ENCODE measurements at regions not wholly inside any gene's neighbourhood (a gene's known extent, or its start where the extent isn't known, plus 50 kb on each side); places are given as distances from the start of the nearest gene placed in this dataset.

DNA sequence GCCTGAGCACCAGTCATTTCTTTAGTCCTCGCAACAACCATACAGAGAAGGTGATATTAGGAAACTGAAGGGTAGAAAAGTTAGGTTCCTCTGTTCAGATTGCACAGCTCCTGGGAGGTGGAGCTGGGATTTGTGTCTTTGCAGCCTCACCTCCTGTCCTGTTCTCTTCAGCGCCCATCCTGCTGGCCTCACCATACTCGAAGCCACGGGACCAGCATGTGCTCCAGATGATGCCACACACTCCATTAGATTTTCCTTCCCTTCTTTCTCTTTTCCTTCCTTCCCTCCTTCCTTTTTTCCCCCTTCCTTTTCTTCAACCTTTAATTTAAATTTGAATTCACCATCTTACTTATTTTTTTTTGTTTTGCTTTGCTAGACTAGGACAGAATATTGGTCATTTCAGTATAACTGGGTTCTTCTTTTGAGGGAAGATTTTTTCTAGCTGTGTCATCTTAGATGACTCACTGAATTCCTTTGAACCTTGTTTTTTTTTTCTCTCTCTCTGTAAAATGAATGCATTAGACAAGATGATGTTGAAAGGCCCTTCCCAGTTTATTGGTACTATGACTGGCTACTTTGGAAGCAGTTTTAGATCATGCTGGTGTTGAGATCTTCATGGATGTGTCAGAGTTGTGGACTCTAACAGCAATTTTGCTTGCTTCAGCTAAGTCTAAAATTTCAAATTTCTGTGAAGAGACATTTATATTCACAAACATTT, 662.5 kb upstream of the TENM4 start:
- H3K36me3 ChIP-seq = no peaks in the 10 kb centered on the region
- TF ChIP-seq, protein P1, sequence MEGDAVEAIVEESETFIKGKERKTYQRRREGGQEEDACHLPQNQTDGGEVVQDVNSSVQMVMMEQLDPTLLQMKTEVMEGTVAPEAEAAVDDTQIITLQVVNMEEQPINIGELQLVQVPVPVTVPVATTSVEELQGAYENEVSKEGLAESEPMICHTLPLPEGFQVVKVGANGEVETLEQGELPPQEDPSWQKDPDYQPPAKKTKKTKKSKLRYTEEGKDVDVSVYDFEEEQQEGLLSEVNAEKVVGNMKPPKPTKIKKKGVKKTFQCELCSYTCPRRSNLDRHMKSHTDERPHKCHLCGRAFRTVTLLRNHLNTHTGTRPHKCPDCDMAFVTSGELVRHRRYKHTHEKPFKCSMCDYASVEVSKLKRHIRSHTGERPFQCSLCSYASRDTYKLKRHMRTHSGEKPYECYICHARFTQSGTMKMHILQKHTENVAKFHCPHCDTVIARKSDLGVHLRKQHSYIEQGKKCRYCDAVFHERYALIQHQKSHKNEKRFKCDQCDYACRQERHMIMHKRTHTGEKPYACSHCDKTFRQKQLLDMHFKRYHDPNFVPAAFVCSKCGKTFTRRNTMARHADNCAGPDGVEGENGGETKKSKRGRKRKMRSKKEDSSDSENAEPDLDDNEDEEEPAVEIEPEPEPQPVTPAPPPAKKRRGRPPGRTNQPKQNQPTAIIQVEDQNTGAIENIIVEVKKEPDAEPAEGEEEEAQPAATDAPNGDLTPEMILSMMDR (IDR thresholded peaks at IDR 0.05; ENCODE audit: low read depth, low read length) = no peak
- H3K4me3 ChIP-seq = no peak overlapping the region
- H3K27me3 ChIP-seq = no peaks in the 10 kb centered on the region
- H3K4me1 ChIP-seq (ENCODE audit: low read depth) = no peaks in the 10 kb centered on the region
- DNase-seq (ENCODE audit: low read depth in 1 of 2, low spot score in 1 of 2) = peak in 1 of 2 donors; percentile 71
- H3K9me3 ChIP-seq (ENCODE audit: low read depth) = no peaks in the 10 kb centered on the region
- H3K27ac ChIP-seq = no peak overlapping the region

GRCh38 chr11:80097146-80097545, 656.3 kb upstream of the TENM4 start:
- Histone ChIP-seq H3K4me3 (no peak overlapping the region), H3K27me3 (no peaks in the 10 kb centered on the region), H3K27ac (no peak overlapping the region), H3K36me3 (no peaks in the 10 kb centered on the region), H3K4me1 (ENCODE audit: low read depth) (no peaks in the 10 kb centered on the region), H3K9me3 (ENCODE audit: low read depth) (no peaks in the 10 kb centered on the region)
- no peak for DNase-seq (ENCODE audit: low read depth in 1 of 2, low spot score in 1 of 2)
- TF ChIP-seq, protein P1 (IDR thresholded peaks at IDR 0.05; ENCODE audit: low read depth, low read length) = no peak

- no peaks in the 10 kb centered on the region for H3K4me1 ChIP-seq (ENCODE audit: low read depth)
- peak in 1 of 2 donors; percentile 64 for DNase-seq (ENCODE audit: low read depth in 1 of 2, low spot score in 1 of 2)
- no peaks in the 10 kb centered on the region for H3K36me3 ChIP-seq
- H3K9me3 ChIP-seq (ENCODE audit: low read depth) = no peaks in the 10 kb centered on the region
- no peaks in the 10 kb centered on the region for H3K27me3 ChIP-seq
- no peak overlapping the region for H3K27ac ChIP-seq
- H3K4me3 ChIP-seq = no peak overlapping the region
- TF ChIP-seq, protein P1 (IDR thresholded peaks at IDR 0.05; ENCODE audit: low read depth, low read length) = no peak
Measured at GRCh38 chr11:80096736-80097135, 655.9 kb upstream of the TENM4 start.

DNA sequence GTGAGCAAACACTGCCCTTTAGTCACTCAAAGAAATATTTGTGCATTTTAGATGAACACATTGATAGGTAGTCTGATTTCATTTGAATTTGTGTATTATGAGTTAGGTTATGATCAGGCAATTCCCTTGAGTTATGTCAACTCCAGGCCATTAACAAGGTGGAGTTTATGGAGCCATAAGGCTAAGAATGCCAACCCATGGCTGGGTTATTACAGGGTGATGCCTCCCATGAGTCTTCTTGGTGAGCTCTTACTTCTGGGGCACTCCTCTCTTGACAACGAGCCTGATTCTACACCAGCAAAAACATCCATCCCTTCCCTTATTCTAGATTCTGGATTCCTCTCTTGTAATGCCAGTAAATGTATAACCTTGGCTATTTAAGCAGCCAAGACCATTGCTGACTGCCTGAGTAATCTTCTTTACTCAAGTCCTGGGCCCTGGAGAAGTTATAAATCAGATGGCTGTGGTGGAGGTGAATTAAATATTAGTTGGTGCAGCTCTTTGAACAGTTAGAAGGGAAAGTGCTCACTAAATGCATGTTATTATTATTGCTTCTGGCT, 645.7 kb upstream of the TENM4 start:
- Histone ChIP-seq H3K27ac (no peak overlapping the region), H3K36me3 (no peaks in the 10 kb centered on the region), H3K27me3 (no peaks in the 10 kb centered on the region), H3K4me3 (no peak overlapping the region), H3K9me3 (ENCODE audit: low read depth) (no peaks in the 10 kb centered on the region), H3K4me1 (ENCODE audit: low read depth) (peaks cover 18% of the 10 kb centered on the region)
- DNase-seq (ENCODE audit: low read depth in 1 of 2, low spot score in 1 of 2) = no peak
- TF ChIP-seq, protein P1 (IDR thresholded peaks at IDR 0.05; ENCODE audit: low read depth, low read length) = no peak

DNA sequence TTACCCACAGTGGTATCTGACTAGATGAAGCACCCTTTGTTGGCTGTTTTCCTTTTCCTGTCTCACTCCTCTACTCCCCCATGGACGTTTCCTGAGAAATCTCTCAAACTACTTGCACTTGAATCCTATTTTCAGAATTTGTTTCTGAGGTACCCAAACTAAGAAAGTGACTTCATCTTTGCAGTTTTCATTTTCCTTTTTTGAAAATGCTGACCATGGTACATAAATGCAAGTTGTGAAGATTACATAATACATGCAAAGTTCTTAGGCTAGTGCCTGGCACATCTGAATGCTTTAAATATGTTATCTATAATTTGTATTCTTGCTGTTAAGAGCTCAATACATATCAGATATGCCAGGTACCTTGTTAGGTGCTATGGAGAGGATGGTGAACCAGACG, 644.7 kb upstream of the TENM4 start:
- H3K4me1 ChIP-seq (ENCODE audit: low read depth) = peaks cover 19% of the 10 kb centered on the region
- no peak overlapping the region for H3K4me3 ChIP-seq
- no peaks in the 10 kb centered on the region for H3K9me3 ChIP-seq (ENCODE audit: low read depth)
- H3K27me3 ChIP-seq = no peaks in the 10 kb centered on the region
- DNase-seq (ENCODE audit: low read depth in 1 of 2, low spot score in 1 of 2) = no peak
- no peaks in the 10 kb centered on the region for H3K36me3 ChIP-seq
- TF ChIP-seq, protein P1 (IDR thresholded peaks at IDR 0.05; ENCODE audit: low read depth, low read length) = no peak
- no peak overlapping the region for H3K27ac ChIP-seq
